ENCODE measurements at regions not wholly inside any gene's neighbourhood (a gene's known extent, or its start where the extent isn't known, plus 50 kb on each side); places are given as distances from the start of the nearest gene placed in this dataset.
"Not testable (repeated sequence)": the region's sequence is repeated elsewhere in the genome, so short reads cannot be mapped to it uniquely, and the experiment has no call there.

- peaks cover 8% of the 10 kb centered on the region for H3K4me1 Mint-ChIP-seq
- Histone ChIP-seq H3K79me2 (ENCODE audit: insufficient read depth, low read length) (no peaks in the 10 kb centered on the region), H3K4me2 (replicated peaks; ENCODE audit: extremely low read depth, low read length, poor library complexity, severe bottlenecking) (no peak overlapping the region), H2AFZ (ENCODE audit: insufficient read depth, low read depth, low read length, poor library complexity, severe bottlenecking) (no peak overlapping the region), H3K36me3 (replicated peaks in 1 of 2; ENCODE audit: control insufficient read depth in 1 of 2, insufficient read depth in 2 of 2, low read length in 2 of 2) (no peaks in the 10 kb centered on the region), H3K27ac (ENCODE audit: low read depth in 1 of 2, low read length in 2 of 2) (no peak overlapping the region), H3K27me3 (ENCODE audit: control insufficient read depth in 2 of 2, insufficient read depth in 2 of 2, low read length in 2 of 2) (peaks cover 0 to 2% of the 10 kb centered on the region in 2 donors), H3K4me3 (replicated peaks in 1 of 3; ENCODE audit: low read depth in 2 of 3, low read length in 3 of 3) (no peak overlapping the region), H3K4me1 (ENCODE audit: control insufficient read depth in 1 of 2, insufficient read depth in 2 of 2, low read length in 2 of 2) (peaks cover 7 to 8% of the 10 kb centered on the region in 2 donors), H4K20me1 (ENCODE audit: insufficient read depth, low read length) (no peaks in the 10 kb centered on the region), H3K9ac (ENCODE audit: insufficient read depth, low read length, poor library complexity, severe bottlenecking) (no peak overlapping the region), H3K9me3 (replicated peaks in 1 of 2; ENCODE audit: control insufficient read depth in 1 of 2, insufficient read depth in 1 of 2, low read length in 2 of 2) (no peaks in the 10 kb centered on the region)
- WGBS (ENCODE audit: insufficient coverage) = 100% methylated on average over 1 of the region's 3 CpGs
- TF ChIP-seq, protein P1, sequence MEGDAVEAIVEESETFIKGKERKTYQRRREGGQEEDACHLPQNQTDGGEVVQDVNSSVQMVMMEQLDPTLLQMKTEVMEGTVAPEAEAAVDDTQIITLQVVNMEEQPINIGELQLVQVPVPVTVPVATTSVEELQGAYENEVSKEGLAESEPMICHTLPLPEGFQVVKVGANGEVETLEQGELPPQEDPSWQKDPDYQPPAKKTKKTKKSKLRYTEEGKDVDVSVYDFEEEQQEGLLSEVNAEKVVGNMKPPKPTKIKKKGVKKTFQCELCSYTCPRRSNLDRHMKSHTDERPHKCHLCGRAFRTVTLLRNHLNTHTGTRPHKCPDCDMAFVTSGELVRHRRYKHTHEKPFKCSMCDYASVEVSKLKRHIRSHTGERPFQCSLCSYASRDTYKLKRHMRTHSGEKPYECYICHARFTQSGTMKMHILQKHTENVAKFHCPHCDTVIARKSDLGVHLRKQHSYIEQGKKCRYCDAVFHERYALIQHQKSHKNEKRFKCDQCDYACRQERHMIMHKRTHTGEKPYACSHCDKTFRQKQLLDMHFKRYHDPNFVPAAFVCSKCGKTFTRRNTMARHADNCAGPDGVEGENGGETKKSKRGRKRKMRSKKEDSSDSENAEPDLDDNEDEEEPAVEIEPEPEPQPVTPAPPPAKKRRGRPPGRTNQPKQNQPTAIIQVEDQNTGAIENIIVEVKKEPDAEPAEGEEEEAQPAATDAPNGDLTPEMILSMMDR (IDR thresholded peaks at IDR 0.05) = no peak
- peaks cover 6 to 14% (median 10%) of the 10 kb centered on the region in 3 donors for H3K27me3 Mint-ChIP-seq (ENCODE audit: low read depth in 3 of 3)
- H3K9me3 Mint-ChIP-seq = peaks cover 0 to 3% (median 0%) of the 10 kb centered on the region in 7 donors
- DNase-seq = no peak
- intact Hi-C loops (cut with micrococcal nuclease) = no loop called here
- no peak overlapping the region for H3K27ac Mint-ChIP-seq
- no peaks in the 10 kb centered on the region for H3K36me3 Mint-ChIP-seq
- no peak overlapping the region for H3K4me3 Mint-ChIP-seq
Observed at GRCh38 chr6:890201-890600, 197.3 kb upstream of the EXOC2 start.

- H3K4me3 ChIP-seq (replicated peaks in 1 of 3; ENCODE audit: low read depth in 2 of 3, low read length in 3 of 3) = no peak overlapping the region
- DNase-seq = no peak
- H3K27me3 ChIP-seq (ENCODE audit: control insufficient read depth in 2 of 2, insufficient read depth in 2 of 2, low read length in 2 of 2) = peaks cover 0 to 2% of the 10 kb centered on the region in 2 donors
- H3K79me2 ChIP-seq (ENCODE audit: insufficient read depth, low read length) = no peaks in the 10 kb centered on the region
- H2AFZ ChIP-seq (ENCODE audit: insufficient read depth, low read depth, low read length, poor library complexity, severe bottlenecking) = no peak overlapping the region
- H4K20me1 ChIP-seq (ENCODE audit: insufficient read depth, low read length) = no peaks in the 10 kb centered on the region
- peaks cover 6 to 13% (median 10%) of the 10 kb centered on the region in 3 donors for H3K27me3 Mint-ChIP-seq (ENCODE audit: low read depth in 3 of 3)
- H3K4me3 Mint-ChIP-seq = no peak overlapping the region
- peaks cover 0 to 3% (median 2%) of the 10 kb centered on the region in 7 donors for H3K9me3 Mint-ChIP-seq
- no peak overlapping the region for H3K9ac ChIP-seq (ENCODE audit: insufficient read depth, low read length, poor library complexity, severe bottlenecking)
- H3K9me3 ChIP-seq (replicated peaks in 1 of 2; ENCODE audit: control insufficient read depth in 1 of 2, insufficient read depth in 1 of 2, low read length in 2 of 2) = no peaks in the 10 kb centered on the region
- no peak overlapping the region for H3K4me2 ChIP-seq (replicated peaks; ENCODE audit: extremely low read depth, low read length, poor library complexity, severe bottlenecking)
- H3K36me3 Mint-ChIP-seq = no peaks in the 10 kb centered on the region
- peaks cover 26% of the 10 kb centered on the region for H3K4me1 Mint-ChIP-seq
- intact Hi-C loops (cut with micrococcal nuclease) = no loop called here
- TF ChIP-seq, protein P1 (IDR thresholded peaks at IDR 0.05) = no peak
- H3K4me1 ChIP-seq (ENCODE audit: control insufficient read depth in 1 of 2, insufficient read depth in 2 of 2, low read length in 2 of 2) = peaks cover 22 to 31% of the 10 kb centered on the region in 2 donors
- H3K27ac ChIP-seq (ENCODE audit: low read depth in 1 of 2, low read length in 2 of 2) = no peak overlapping the region
- no peak overlapping the region for H3K27ac Mint-ChIP-seq
- WGBS (ENCODE audit: insufficient coverage) = 84% methylated on average over 27 of the region's 35 CpGs
- H3K36me3 ChIP-seq (replicated peaks in 1 of 2; ENCODE audit: control insufficient read depth in 1 of 2, insufficient read depth in 2 of 2, low read length in 2 of 2) = no peaks in the 10 kb centered on the region
Observed at GRCh38 chr6:887583-888235, 194.8 kb upstream of the EXOC2 start.

DNA sequence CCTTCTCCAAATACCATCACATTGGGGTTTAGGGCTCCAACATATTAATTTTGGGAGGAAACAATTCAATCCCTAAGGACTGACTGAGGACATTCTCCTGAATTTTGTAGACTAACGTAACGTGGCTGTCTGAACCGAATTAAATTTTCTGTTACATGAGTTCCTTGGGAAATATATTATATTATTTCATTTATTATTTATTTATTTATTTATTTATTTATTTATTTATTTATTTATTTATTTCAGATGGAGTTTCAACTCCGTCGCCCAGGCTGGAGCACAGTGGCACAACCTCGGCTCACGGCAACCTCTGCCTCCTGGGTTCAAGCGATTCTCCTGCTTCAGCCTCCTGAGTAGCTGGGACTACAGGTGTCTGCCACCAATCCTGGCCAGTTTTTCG, 193.2 kb upstream of the EXOC2 start:
- H4K20me1 ChIP-seq (ENCODE audit: insufficient read depth, low read length) = not testable (repeated sequence)
- H3K4me1 ChIP-seq (ENCODE audit: control insufficient read depth in 1 of 2, insufficient read depth in 2 of 2, low read length in 2 of 2) = peaks cover 28 to 39% of the 10 kb centered on the region in 2 donors

More for the DNA sequence above, 193.2 kb upstream of the EXOC2 start:
- H3K27ac Mint-ChIP-seq; H3K36me3 Mint-ChIP-seq; DNase-seq; H3K79me2 ChIP-seq (ENCODE audit: insufficient read depth, low read length); H3K27ac ChIP-seq (ENCODE audit: low read depth in 1 of 2, low read length in 2 of 2); H3K9ac ChIP-seq (ENCODE audit: insufficient read depth, low read length, poor library complexity, severe bottlenecking); H3K4me3 Mint-ChIP-seq; H2AFZ ChIP-seq (ENCODE audit: insufficient read depth, low read depth, low read length, poor library complexity, severe bottlenecking); H3K4me3 ChIP-seq (replicated peaks in 1 of 3; ENCODE audit: low read depth in 2 of 3, low read length in 3 of 3); H3K9me3 ChIP-seq (replicated peaks in 1 of 2; ENCODE audit: control insufficient read depth in 1 of 2, insufficient read depth in 1 of 2, low read length in 2 of 2); H3K27me3 ChIP-seq (ENCODE audit: control insufficient read depth in 2 of 2, insufficient read depth in 2 of 2, low read length in 2 of 2); H3K36me3 ChIP-seq (replicated peaks in 1 of 2; ENCODE audit: control insufficient read depth in 1 of 2, insufficient read depth in 2 of 2, low read length in 2 of 2); H3K9me3 Mint-ChIP-seq; intact Hi-C loops (cut with micrococcal nuclease); H3K4me2 ChIP-seq (replicated peaks; ENCODE audit: extremely low read depth, low read length, poor library complexity, severe bottlenecking): not testable (repeated sequence)
- 90% methylated on average over 2 of the region's 9 CpGs for WGBS (ENCODE audit: insufficient coverage)
- Mint-ChIP-seq H3K4me1 (peaks cover 32% of the 10 kb centered on the region), H3K27me3 (ENCODE audit: low read depth in 3 of 3) (peaks cover 12 to 19% (median 16%) of the 10 kb centered on the region in 3 donors)
